ENCODE measurements at regions not wholly inside any gene's neighbourhood (a gene's known extent, or its start where the extent isn't known, plus 50 kb on each side); places are given as distances from the start of the nearest gene placed in this dataset.

DNA sequence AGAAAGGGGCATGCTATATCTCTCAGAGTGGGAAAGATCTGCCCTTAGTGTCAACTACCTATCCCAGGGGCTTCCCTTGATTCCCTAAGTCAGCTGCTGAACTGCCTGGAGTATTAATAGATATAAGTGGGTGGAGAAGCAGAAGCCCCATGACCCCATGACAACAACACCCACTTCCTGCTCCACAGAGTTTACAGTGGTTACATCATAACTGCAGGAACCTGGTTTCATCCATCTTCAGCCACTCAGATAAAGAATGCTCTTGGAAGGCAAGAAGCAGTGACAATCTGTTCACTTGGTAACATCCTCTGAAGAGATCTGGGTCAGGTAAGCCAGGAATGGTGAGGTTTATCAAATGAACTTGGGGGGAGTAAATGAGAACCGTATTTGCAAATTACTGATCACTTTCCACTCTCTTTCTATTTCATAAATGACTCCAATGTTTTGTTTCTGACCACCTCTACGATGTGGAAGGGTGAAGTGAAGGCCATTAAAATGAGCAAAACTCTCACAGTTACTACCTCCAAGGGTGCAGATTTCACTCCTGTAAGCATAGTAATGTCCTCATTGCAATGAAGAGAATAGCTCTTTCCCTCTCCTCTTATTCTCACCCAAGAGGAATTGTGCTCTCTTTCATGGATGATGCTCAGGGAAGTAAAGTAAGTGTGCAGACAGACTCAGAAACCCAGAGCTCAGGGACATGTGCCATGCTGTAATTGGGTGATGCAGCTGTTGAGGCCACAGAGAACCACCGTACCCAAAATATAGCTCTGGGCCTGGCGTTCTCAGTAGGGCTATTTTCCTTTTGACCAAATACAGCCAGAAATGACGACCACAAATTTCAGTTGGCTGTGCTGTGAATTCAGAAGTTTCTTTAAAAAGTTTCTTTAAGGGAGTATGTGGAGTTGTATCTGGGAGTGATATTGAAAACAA lies 192.8 kb upstream of the APCDD1 start:
- no peak for DNase-seq
- TF ChIP-seq, protein P1, sequence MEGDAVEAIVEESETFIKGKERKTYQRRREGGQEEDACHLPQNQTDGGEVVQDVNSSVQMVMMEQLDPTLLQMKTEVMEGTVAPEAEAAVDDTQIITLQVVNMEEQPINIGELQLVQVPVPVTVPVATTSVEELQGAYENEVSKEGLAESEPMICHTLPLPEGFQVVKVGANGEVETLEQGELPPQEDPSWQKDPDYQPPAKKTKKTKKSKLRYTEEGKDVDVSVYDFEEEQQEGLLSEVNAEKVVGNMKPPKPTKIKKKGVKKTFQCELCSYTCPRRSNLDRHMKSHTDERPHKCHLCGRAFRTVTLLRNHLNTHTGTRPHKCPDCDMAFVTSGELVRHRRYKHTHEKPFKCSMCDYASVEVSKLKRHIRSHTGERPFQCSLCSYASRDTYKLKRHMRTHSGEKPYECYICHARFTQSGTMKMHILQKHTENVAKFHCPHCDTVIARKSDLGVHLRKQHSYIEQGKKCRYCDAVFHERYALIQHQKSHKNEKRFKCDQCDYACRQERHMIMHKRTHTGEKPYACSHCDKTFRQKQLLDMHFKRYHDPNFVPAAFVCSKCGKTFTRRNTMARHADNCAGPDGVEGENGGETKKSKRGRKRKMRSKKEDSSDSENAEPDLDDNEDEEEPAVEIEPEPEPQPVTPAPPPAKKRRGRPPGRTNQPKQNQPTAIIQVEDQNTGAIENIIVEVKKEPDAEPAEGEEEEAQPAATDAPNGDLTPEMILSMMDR (IDR thresholded peaks at IDR 0.05; ENCODE audit: partially characterized antibody, unreplicated experiment), result no peak
- Mint-ChIP-seq H3K4me3 (ENCODE audit: unreplicated experiment) (no peak overlapping the region), H3K9me3 (ENCODE audit: unreplicated experiment) (no peaks in the 10 kb centered on the region), H3K36me3 (ENCODE audit: unreplicated experiment) (peaks cover 6% of the 10 kb centered on the region), H3K4me1 (ENCODE audit: low read depth, unreplicated experiment) (peaks cover 9% of the 10 kb centered on the region), H3K27ac (ENCODE audit: unreplicated experiment) (no peak overlapping the region), H3K27me3 (ENCODE audit: unreplicated experiment) (no peaks in the 10 kb centered on the region)

DNA sequence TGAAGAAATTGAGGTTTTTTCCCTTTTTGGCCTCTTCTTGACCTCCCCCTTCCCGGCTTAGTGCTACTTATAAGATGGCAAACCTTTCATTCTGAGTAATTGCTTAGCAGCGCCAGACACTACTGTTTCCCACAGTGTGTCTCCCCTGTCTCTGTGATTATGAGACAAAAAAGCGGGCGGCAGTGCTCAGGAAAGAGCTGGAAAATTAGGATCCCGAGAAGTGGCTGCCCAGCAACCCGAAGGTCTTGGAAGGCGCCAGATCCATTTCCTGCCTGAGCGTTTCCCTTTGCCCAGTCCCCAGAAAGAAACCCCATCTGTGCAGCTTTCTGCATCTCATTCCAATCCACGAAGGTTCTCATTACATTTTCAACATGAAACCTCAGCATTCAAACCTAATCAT lies 191.9 kb upstream of the APCDD1 start:
- TF ChIP-seq, protein P1 (IDR thresholded peaks at IDR 0.05; ENCODE audit: partially characterized antibody, unreplicated experiment), result no peak
- no peaks in the 10 kb centered on the region for H3K27me3 Mint-ChIP-seq (ENCODE audit: unreplicated experiment)
- H3K27ac Mint-ChIP-seq (ENCODE audit: unreplicated experiment), result no peak overlapping the region
- H3K4me3 Mint-ChIP-seq (ENCODE audit: unreplicated experiment), result no peak overlapping the region
- H3K4me1 Mint-ChIP-seq (ENCODE audit: low read depth, unreplicated experiment), result peaks cover 9% of the 10 kb centered on the region
- no peak for DNase-seq
- peaks cover 4% of the 10 kb centered on the region for H3K36me3 Mint-ChIP-seq (ENCODE audit: unreplicated experiment)
- H3K9me3 Mint-ChIP-seq (ENCODE audit: unreplicated experiment), result no peaks in the 10 kb centered on the region

DNA sequence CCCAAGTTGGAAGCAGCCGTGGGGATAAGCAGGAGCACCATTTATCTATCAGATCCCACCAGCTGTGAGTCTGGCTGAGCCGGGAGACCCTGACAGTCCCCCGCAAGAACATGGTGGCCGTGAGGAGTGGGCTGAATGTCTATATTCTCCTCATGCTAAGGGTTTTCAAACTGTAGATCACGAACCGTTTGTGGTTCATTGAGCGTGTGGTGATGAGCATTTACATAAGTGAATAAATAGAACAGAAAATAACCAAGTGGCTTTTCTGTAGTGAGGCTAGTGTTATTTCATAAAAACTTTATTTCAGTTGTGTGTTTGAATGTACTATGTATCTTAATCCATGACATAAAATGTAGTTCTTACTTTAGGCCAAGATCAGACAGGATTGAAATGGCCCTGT lies 190.2 kb upstream of the APCDD1 start:
- peaks cover 4% of the 10 kb centered on the region for H3K36me3 Mint-ChIP-seq (ENCODE audit: unreplicated experiment)
- TF ChIP-seq, protein P1 (IDR thresholded peaks at IDR 0.05; ENCODE audit: partially characterized antibody, unreplicated experiment), result no peak
- peaks cover 9% of the 10 kb centered on the region for H3K4me1 Mint-ChIP-seq (ENCODE audit: low read depth, unreplicated experiment)
- no peak for DNase-seq
- H3K9me3 Mint-ChIP-seq (ENCODE audit: unreplicated experiment), result no peaks in the 10 kb centered on the region
- no peak overlapping the region for H3K4me3 Mint-ChIP-seq (ENCODE audit: unreplicated experiment)
- H3K27ac Mint-ChIP-seq (ENCODE audit: unreplicated experiment), result no peak overlapping the region
- H3K27me3 Mint-ChIP-seq (ENCODE audit: unreplicated experiment), result no peaks in the 10 kb centered on the region

DNA sequence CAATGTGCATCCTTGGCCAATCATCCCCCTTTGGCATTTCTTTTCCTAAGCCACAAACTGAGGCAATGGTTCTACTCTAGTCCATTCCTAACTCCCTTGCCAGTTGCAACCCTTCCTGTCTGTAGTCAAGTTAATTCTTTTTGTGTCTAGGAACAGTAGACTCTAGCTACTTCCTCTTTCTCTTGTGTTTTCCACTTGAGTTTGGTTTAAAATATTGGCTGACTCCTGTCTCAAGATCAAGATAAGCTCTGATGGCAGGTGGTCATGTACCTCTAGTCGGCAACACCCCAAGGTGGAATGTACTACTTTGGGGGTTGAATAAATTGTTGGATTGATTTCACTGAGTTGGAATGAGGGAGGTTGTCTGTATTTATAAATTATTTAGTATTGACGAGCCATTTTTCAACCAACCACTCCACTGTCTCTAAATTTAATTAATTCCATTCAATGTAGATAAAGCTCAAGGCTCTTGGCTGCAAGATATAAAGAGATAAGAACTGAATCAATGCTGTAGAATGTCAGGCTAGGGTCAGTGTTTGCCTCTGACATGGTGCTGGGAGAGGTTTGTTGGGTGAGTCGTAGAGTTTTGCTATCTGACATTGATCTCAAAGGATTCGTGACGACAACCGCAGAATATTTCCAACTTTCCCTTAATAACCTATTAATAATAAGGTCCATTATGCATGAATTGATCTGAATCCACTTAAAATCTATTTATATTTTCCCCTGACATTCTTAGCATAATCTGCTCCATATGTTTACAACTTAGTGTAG lies 188.7 kb upstream of the APCDD1 start:
- TF ChIP-seq, protein P1 (IDR thresholded peaks at IDR 0.05; ENCODE audit: partially characterized antibody, unreplicated experiment), result no peak
- Mint-ChIP-seq H3K36me3 (ENCODE audit: unreplicated experiment) (no peaks in the 10 kb centered on the region), H3K4me1 (ENCODE audit: low read depth, unreplicated experiment) (peaks cover 15% of the 10 kb centered on the region), H3K9me3 (ENCODE audit: unreplicated experiment) (no peaks in the 10 kb centered on the region), H3K27me3 (ENCODE audit: unreplicated experiment) (peaks cover 2% of the 10 kb centered on the region), H3K27ac (ENCODE audit: unreplicated experiment) (no peak overlapping the region), H3K4me3 (ENCODE audit: unreplicated experiment) (no peak overlapping the region)
- no peak for DNase-seq

DNA sequence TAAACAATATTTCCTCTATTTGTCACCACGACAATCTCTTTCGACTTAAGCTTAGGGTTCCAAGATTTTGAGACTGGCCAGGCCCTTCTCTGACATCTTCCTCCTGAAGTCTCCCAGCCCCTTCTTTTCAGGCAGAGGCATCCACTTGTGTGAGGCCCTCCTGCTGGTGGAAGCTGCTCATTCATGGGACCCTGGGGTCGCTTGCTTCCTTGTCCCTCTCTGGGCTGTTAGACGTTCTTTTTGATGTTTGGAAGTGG lies 188.2 kb upstream of the APCDD1 start:
- TF ChIP-seq, protein P1 (IDR thresholded peaks at IDR 0.05; ENCODE audit: partially characterized antibody, unreplicated experiment), result no peak
- Mint-ChIP-seq H3K27ac (ENCODE audit: unreplicated experiment) (no peak overlapping the region), H3K4me1 (ENCODE audit: low read depth, unreplicated experiment) (peaks cover 15% of the 10 kb centered on the region), H3K27me3 (ENCODE audit: unreplicated experiment) (peaks cover 2% of the 10 kb centered on the region), H3K36me3 (ENCODE audit: unreplicated experiment) (no peaks in the 10 kb centered on the region), H3K9me3 (ENCODE audit: unreplicated experiment) (no peaks in the 10 kb centered on the region), H3K4me3 (ENCODE audit: unreplicated experiment) (no peak overlapping the region)
- DNase-seq, result no peak

All from glutamatergic neuron (in vitro differentiated cells).